ENCODE measurements at regions not wholly inside any gene's neighbourhood (a gene's known extent, or its start where the extent isn't known, plus 50 kb on each side); places are given as distances from the start of the nearest gene placed in this dataset.

GRCh38 chr16:13492046-13492445, 427.9 kb upstream of the ERCC4 start:
- DNase-seq = no peak

GRCh38 chr16:13503960-13504635, 415.9 kb upstream of the ERCC4 start:
- TF ChIP-seq POLR2A (IDR thresholded peaks at IDR 0.05; ENCODE audit: low read length) (no peak), GATA1 (IDR thresholded peaks at IDR 0.05; ENCODE audit: low read depth, low read length) (no peak)
- DNase-seq = no peak

More at GRCh38 chr16:13492046-13492445, 427.9 kb upstream of the ERCC4 start:
- no peak for TF ChIP-seq GATA1 (IDR thresholded peaks at IDR 0.05; ENCODE audit: low read depth, low read length)
- TF ChIP-seq POLR2A (IDR thresholded peaks at IDR 0.05; ENCODE audit: low read length) = no peak

GRCh38 chr16:13507530-13507929, 412.4 kb upstream of the ERCC4 start:
- DNase-seq = no peak
- no peak for TF ChIP-seq POLR2A (IDR thresholded peaks at IDR 0.05; ENCODE audit: low read length)
- no peak for TF ChIP-seq GATA1 (IDR thresholded peaks at IDR 0.05; ENCODE audit: low read depth, low read length)

GRCh38 chr16:13510425-13511151, 409.4 kb upstream of the ERCC4 start:
- no peak for DNase-seq
- TF ChIP-seq POLR2A (IDR thresholded peaks at IDR 0.05; ENCODE audit: low read length) (no peak), GATA1 (IDR thresholded peaks at IDR 0.05; ENCODE audit: low read depth, low read length) (no peak)

GRCh38 chr16:13517841-13518240, 402.1 kb upstream of the ERCC4 start:
- DNase-seq = no peak
- TF ChIP-seq GATA1 (IDR thresholded peaks at IDR 0.05; ENCODE audit: low read depth, low read length) (no peak), POLR2A (IDR thresholded peaks at IDR 0.05; ENCODE audit: low read length) (no peak)

GRCh38 chr16:13519871-13520270, 400.1 kb upstream of the ERCC4 start:
- DNase-seq = no peak
- no peak for TF ChIP-seq POLR2A (IDR thresholded peaks at IDR 0.05; ENCODE audit: low read length)
- TF ChIP-seq GATA1 (IDR thresholded peaks at IDR 0.05; ENCODE audit: low read depth, low read length) = no peak

- no peak for TF ChIP-seq GATA1 (IDR thresholded peaks at IDR 0.05; ENCODE audit: low read depth, low read length)
- no peak for TF ChIP-seq POLR2A (IDR thresholded peaks at IDR 0.05; ENCODE audit: low read length)
- DNase-seq = no peak
These were observed 398.6 kb upstream of the ERCC4 start for GRCh38 chr16:13521356-13521755.

- no peak for TF ChIP-seq POLR2A (IDR thresholded peaks at IDR 0.05; ENCODE audit: low read length)
- no peak for DNase-seq
These were observed 392.6 kb upstream of the ERCC4 start for GRCh38 chr16:13527332-13527731.

GRCh38 chr16:13528691-13529090, 391.3 kb upstream of the ERCC4 start:
- DNase-seq = no peak
- TF ChIP-seq GATA1 (IDR thresholded peaks at IDR 0.05; ENCODE audit: low read depth, low read length) = no peak
- TF ChIP-seq POLR2A (IDR thresholded peaks at IDR 0.05; ENCODE audit: low read length) = no peak

GRCh38 chr16:13529193-13529982, 390.6 kb upstream of the ERCC4 start:
- TF ChIP-seq GATA1 (IDR thresholded peaks at IDR 0.05; ENCODE audit: low read depth, low read length) = no peak
- TF ChIP-seq POLR2A (IDR thresholded peaks at IDR 0.05; ENCODE audit: low read length) = no peak
- no peak for DNase-seq

GRCh38 chr16:13540771-13541170, 379.2 kb upstream of the ERCC4 start:
- DNase-seq = no peak

GRCh38 chr16:13542284-13542683, 377.7 kb upstream of the ERCC4 start:
- TF ChIP-seq GATA1 (IDR thresholded peaks at IDR 0.05; ENCODE audit: low read depth, low read length) (no peak), POLR2A (IDR thresholded peaks at IDR 0.05; ENCODE audit: low read length) (no peak)
- DNase-seq = no peak

More at GRCh38 chr16:13540771-13541170, 379.2 kb upstream of the ERCC4 start:
- TF ChIP-seq GATA1 (IDR thresholded peaks at IDR 0.05; ENCODE audit: low read depth, low read length) (no peak), POLR2A (IDR thresholded peaks at IDR 0.05; ENCODE audit: low read length) (no peak)

GRCh38 chr16:13543850-13544249, 376.1 kb upstream of the ERCC4 start:
- no peak for TF ChIP-seq POLR2A (IDR thresholded peaks at IDR 0.05; ENCODE audit: low read length)
- no peak for TF ChIP-seq GATA1 (IDR thresholded peaks at IDR 0.05; ENCODE audit: low read depth, low read length)
- DNase-seq = no peak

- no peak for DNase-seq
- TF ChIP-seq GATA1 (IDR thresholded peaks at IDR 0.05; ENCODE audit: low read depth, low read length) = no peak
These were observed 374.7 kb upstream of the ERCC4 start for GRCh38 chr16:13545271-13545670.

Data from erythroblast (primary cell).